ENCODE measurements at regions not wholly inside any gene's neighbourhood (a gene's known extent, or its start where the extent isn't known, plus 50 kb on each side); places are given as distances from the start of the nearest gene placed in this dataset.

GRCh38 chr3:99269606-99270351 lies 368.3 kb upstream of the DCBLD2 start:
- Histone ChIP-seq H3K36me3 (no peaks in the 10 kb centered on the region), H3K9me3 (no peaks in the 10 kb centered on the region), H3K27ac (peak overlapping the region; percentile 79 to 85), H3K4me1 (peaks cover 0 to 24% (median 8%) of the 10 kb centered on the region in 4 donors), H3K4me3 (no peak overlapping the region), H3K27me3 (no peaks in the 10 kb centered on the region)
- intact Hi-C loops (cut with DNase I; ENCODE audit: low total_unique reads) = no loop called here
- peak; percentile 75 to 88 for DNase-seq
- TF ChIP-seq CTCF (IDR thresholded peaks at IDR 0.05) = no peak

- H3K36me3 ChIP-seq = no peaks in the 10 kb centered on the region
- intact Hi-C loops (cut with DNase I; ENCODE audit: low total_unique reads) = no loop called here
- DNase-seq = no peak
- H3K4me1 ChIP-seq = peaks cover 0 to 41% (median 5%) of the 10 kb centered on the region in 4 donors
- H3K9me3 ChIP-seq = peaks cover 0 to 5% (median 0%) of the 10 kb centered on the region in 3 donors
- no peaks in the 10 kb centered on the region for H3K27me3 ChIP-seq
- H3K4me3 ChIP-seq = no peak overlapping the region
- no peak for TF ChIP-seq CTCF (IDR thresholded peaks at IDR 0.05)
- peak overlapping the region; percentile 34 to 36 for H3K27ac ChIP-seq
Observed at GRCh38 chr3:99256788-99257187, 355.3 kb upstream of the DCBLD2 start.

- peak overlapping the region; percentile 44 to 75 for H3K27ac ChIP-seq
- intact Hi-C loops (cut with DNase I; ENCODE audit: low total_unique reads) = no loop called here
Observed at GRCh38 chr3:99253963-99254355, 352.5 kb upstream of the DCBLD2 start.

GRCh38 chr3:99250821-99251355 lies 349.4 kb upstream of the DCBLD2 start:
- H3K4me3 ChIP-seq = no peak overlapping the region
- DNase-seq = peak; percentile 50 to 69
- H3K36me3 ChIP-seq = no peaks in the 10 kb centered on the region
- TF ChIP-seq CTCF (IDR thresholded peaks at IDR 0.05) = peak in 1 of 2 experiments; percentile 26
- H3K9me3 ChIP-seq = no peaks in the 10 kb centered on the region
- no peaks in the 10 kb centered on the region for H3K27me3 ChIP-seq
- intact Hi-C loops (cut with DNase I; ENCODE audit: low total_unique reads) = no loop called here
- peak overlapping the region; percentile 66 to 75 for H3K27ac ChIP-seq
- H3K4me1 ChIP-seq = peaks cover 0 to 85% (median 35%) of the 10 kb centered on the region in 4 donors

More at GRCh38 chr3:99253963-99254355, 352.5 kb upstream of the DCBLD2 start:
- H3K4me1 ChIP-seq = peaks cover 0 to 69% (median 25%) of the 10 kb centered on the region in 4 donors
- no peak for DNase-seq
- H3K27me3 ChIP-seq = no peaks in the 10 kb centered on the region
- no peak overlapping the region for H3K4me3 ChIP-seq
- no peak for TF ChIP-seq CTCF (IDR thresholded peaks at IDR 0.05)
- peaks cover 0 to 4% (median 0%) of the 10 kb centered on the region in 3 donors for H3K9me3 ChIP-seq
- no peaks in the 10 kb centered on the region for H3K36me3 ChIP-seq

GRCh38 chr3:99250272-99250671 lies 348.8 kb upstream of the DCBLD2 start:
- intact Hi-C loops (cut with DNase I; ENCODE audit: low total_unique reads) = no loop called here
- peaks cover 0 to 86% (median 35%) of the 10 kb centered on the region in 4 donors for H3K4me1 ChIP-seq
- no peaks in the 10 kb centered on the region for H3K27me3 ChIP-seq
- no peak overlapping the region for H3K4me3 ChIP-seq
- no peaks in the 10 kb centered on the region for H3K9me3 ChIP-seq
- TF ChIP-seq CTCF (IDR thresholded peaks at IDR 0.05) = no peak
- H3K27ac ChIP-seq = peak overlapping the region; percentile 66 to 75
- H3K36me3 ChIP-seq = no peaks in the 10 kb centered on the region
- DNase-seq = no peak
